Lower leg skin (tissue), 4 donors: ENCODE measurements at regions not wholly inside any gene's neighbourhood (a gene's known extent, or its start where the extent isn't known, plus 50 kb on each side); places are given as distances from the start of the nearest gene placed in this dataset.

Experiments
- DNase-seq, 2 donors: peaks; one replicate each; pipeline ENCODE4 v3.0.0-alpha.2; 2019; ENCODE audit warnings: low spot score in 2 of 2
- H3K4me3 ChIP-seq: fragments of 200-600 bp; sonication (generic); 2 replicates; pipeline ENCODE4 v1.5.1; 2017; ENCODE audit warnings: mild to moderate bottlenecking, low read depth; ENCODE audit not compliant: poor library complexity, severe bottlenecking
- POLR2A ChIP-seq, 2 donors: fragments of 450-650 bp; IDR thresholded peaks; one replicate each; pipeline ENCODE4 v1.6.1; 2016 to 2017; ENCODE audit warnings: antibody characterized with exemption in 2 of 2, mild to moderate bottlenecking in 1 of 2, moderate library complexity in 1 of 2
- WGBS, 2 donors: methylation state at CpG; one replicate each; pipeline ENCODE4 v1.1.5; 2018; 5-methylcytosine and 5-hydroxymethylcytosine counted together
- intact Hi-C: fragments of 100-400 bp; cut with DNase I; formaldehyde crosslinking; loops from one replicate; pipeline ENCODE4 v1.15.0; 2023; ENCODE audit warnings: low total_unique reads
- TF ChIP-seq, protein P1 (sequence below), 3 donors: fragments of 450-650 bp; IDR thresholded peaks; one replicate each; pipeline ENCODE4 v1.5.1; 2016; ENCODE audit warnings: antibody characterized with exemption in 3 of 3, mild to moderate bottlenecking in 3 of 3, moderate library complexity in 2 of 3

DNA sequence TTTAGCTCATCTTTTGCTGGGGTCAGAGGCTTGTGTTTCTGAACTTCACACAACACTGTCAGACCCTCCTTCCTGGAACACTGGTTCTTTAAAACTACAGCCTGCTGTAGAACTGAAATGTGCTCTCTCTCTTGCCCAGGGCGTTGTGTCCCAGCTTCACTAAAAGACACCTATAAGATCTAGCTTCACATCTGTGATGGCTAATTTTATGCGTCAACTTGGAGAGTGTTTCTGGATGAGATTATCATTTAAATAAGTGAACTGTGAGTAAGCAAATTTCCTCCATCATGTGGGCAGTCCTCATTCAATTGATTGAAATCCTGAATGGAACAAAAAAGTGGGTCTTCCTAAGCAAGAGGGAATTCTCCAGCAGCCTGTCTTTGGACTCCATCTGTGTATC lies 140.3 kb downstream of the OSR1 start:
- 81 to 90% methylated on average over 2 of the region's 2 CpGs for WGBS, 2 donors
- intact Hi-C loops: no loop called here
- H3K4me3 ChIP-seq: no peak overlapping the region
- DNase-seq: no peak
- TF ChIP-seq, protein P1, sequence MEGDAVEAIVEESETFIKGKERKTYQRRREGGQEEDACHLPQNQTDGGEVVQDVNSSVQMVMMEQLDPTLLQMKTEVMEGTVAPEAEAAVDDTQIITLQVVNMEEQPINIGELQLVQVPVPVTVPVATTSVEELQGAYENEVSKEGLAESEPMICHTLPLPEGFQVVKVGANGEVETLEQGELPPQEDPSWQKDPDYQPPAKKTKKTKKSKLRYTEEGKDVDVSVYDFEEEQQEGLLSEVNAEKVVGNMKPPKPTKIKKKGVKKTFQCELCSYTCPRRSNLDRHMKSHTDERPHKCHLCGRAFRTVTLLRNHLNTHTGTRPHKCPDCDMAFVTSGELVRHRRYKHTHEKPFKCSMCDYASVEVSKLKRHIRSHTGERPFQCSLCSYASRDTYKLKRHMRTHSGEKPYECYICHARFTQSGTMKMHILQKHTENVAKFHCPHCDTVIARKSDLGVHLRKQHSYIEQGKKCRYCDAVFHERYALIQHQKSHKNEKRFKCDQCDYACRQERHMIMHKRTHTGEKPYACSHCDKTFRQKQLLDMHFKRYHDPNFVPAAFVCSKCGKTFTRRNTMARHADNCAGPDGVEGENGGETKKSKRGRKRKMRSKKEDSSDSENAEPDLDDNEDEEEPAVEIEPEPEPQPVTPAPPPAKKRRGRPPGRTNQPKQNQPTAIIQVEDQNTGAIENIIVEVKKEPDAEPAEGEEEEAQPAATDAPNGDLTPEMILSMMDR (IDR thresholded peaks at IDR 0.05): no peak

DNA sequence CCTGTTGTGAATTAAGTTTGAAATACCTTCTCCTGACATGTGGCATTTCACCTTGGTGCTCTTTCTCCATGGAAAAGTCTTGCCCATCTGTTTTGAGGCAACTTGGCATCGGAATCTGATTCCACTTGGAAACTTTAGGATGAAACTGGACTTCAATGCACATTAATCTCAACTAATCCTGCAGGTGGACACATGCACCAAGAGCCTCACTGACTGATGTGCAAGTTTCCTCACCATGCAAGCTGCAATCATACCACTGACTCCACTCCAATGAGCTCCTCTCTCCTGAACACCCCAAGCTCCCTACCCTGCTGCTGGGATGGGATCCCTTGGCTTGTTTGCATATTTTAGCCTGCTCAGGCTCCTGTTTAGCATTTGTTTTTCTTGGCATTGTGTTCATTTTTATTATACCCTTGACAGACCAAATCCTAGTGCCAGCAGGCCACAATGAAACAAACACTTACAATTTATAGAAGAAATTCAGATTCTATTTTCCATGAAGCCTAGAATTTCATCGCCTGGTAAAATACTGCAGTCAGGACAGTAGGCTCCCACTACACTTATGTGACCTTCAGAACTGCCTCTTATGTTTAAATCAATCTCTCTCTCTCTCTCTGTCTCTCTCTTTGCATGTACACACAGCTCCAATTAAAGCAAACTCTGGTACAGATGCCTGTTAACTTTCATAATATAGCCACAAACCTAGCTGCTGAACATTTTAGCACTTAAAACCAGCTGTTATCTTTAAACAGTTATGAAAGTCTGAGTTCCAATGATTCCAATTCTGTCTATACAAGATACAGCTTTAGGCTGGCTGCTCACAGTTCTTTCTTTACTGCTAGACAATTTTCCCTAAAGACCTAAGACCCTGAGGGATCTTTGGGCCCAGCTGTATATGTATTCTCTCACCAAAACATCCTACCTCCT lies 141.5 kb downstream of the OSR1 start:
- intact Hi-C loops: no loop called here
- no peak overlapping the region for H3K4me3 ChIP-seq
- no peak for DNase-seq
- no peak for TF ChIP-seq POLR2A (IDR thresholded peaks at IDR 0.05)
- TF ChIP-seq, protein P1 (IDR thresholded peaks at IDR 0.05): no peak
- 90% methylated on average over 2 of the region's 2 CpGs for WGBS, 2 donors

DNA sequence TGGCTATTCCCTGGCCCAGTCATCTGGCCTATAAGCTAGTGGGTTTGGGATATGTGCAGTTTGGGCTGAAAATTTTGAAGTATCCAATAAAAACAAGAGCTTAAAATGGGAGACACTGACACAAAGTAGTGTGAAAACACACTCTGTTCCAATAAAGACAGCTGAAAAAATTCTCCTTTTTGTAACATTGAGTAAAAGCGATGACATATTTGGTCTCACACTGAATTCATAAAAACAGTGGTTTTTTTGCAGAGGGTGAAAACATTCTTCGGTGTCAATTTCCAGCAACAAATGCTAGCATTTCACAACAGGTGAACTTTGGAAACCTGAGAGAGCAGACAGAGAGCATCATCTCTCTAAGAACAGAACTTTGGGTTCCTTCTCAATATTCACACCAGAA lies 142.2 kb downstream of the OSR1 start:
- H3K4me3 ChIP-seq: no peak overlapping the region
- WGBS, 2 donors: 93 to 96% methylated on average over 2 of the region's 2 CpGs
- intact Hi-C loops: no loop called here
- DNase-seq: no peak
- TF ChIP-seq POLR2A (IDR thresholded peaks at IDR 0.05): no peak
- TF ChIP-seq, protein P1 (IDR thresholded peaks at IDR 0.05): no peak

DNA sequence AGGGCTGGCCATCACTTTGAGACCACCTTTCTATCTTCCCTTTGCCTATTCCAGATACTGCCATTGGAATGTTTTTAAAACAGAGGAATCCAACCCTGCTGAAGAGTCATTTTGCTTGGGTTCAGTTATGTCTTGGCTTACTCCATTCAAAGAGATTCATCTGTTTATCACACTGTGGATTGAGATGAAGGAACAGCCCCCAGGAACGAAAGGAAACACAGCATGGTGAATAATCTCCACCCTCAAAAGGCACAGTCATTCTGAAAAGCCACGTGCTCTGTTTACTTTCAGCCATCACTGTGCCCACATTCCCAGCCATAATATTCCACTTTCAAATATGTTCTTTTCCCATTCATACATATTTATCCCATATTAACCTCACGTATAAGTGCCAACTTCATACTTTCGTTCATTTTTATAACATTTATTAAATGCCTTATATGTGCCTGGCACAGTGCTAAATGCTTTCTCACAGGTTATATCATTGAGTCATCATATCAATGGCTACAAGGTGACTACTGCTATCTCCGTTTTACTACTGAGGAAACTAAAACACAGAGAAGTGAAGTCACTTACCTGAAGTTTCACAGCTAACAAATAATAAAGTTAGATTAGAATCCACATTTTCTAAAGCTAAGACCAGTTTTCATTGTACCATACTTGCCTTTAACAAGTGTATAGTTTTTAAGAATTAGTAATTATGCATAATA lies 143.6 kb downstream of the OSR1 start:
- no peak for TF ChIP-seq POLR2A (IDR thresholded peaks at IDR 0.05)
- TF ChIP-seq, protein P1 (IDR thresholded peaks at IDR 0.05): no peak
- intact Hi-C loops: no loop called here
- no peak for DNase-seq
- H3K4me3 ChIP-seq: no peak overlapping the region
- 84 to 86% methylated on average over 5 of the region's 5 CpGs for WGBS, 2 donors

DNA sequence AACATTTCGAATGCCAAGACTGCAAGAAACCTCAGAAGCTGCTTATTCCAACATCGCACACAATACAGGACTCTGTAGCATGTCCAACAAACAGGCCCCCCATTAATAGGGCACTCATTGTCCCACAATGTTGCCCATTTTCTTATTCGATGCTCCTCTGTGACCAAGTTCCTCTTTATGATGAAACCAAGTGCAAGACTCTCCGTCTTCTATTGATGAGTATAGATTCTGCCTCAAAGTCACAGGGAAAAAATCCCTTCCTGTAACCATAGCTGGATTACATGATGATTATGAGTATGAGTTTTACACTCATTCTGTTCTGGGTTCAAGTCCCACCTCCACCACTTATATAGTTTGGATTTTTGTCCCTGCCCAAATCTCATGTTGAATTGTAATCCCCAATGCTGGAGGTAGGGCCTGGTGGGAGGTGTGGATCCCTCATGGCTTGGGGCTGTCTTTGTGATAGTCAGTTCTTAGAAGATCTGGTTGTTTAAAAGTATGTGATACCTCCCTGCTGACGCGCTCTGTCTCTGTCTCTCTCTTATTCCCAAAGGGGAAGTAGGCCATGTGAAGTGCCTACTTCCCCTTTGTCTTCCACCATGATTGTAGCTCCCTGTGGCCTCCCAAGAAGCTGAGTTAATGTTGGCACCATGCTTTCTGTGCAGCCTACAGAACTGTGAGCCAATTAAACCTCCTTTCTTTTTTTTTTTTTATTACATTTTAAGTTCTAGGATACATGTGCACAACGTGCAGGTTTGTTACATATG lies 148.7 kb downstream of the OSR1 start:
- no peak for DNase-seq
- H3K4me3 ChIP-seq: no peak overlapping the region
- WGBS, 2 donors: 94 to 96% methylated on average over 7 of the region's 7 CpGs
- no peak for TF ChIP-seq POLR2A (IDR thresholded peaks at IDR 0.05)
- TF ChIP-seq, protein P1 (IDR thresholded peaks at IDR 0.05): no peak
- intact Hi-C loops: no loop called here
